HUDEP-2 (cell line): ENCODE measurements at regions not wholly inside any gene's neighbourhood (a gene's known extent, or its start where the extent isn't known, plus 50 kb on each side); places are given as distances from the start of the nearest gene placed in this dataset.
"Not testable (repeated sequence)": the region's sequence is repeated elsewhere in the genome, so short reads cannot be mapped to it uniquely, and the experiment has no call there.

ENCODE experiments used
- DNase-seq, 76 experiments: peaks; one replicate each; lab custom pipeline; 2025; ENCODE audit not compliant: unreplicated experiment in 76 of 76; lab: John Stamatoyannopoulos, UW

- DNase-seq: no peak
Measured at GRCh38 chr7:131940621-131941165, 384.3 kb upstream of the PODXL start.

GRCh38 chr7:131938788-131939187, 382.4 kb upstream of the PODXL start:
- not testable (repeated sequence) for DNase-seq

GRCh38 chr7:131937868-131938267, 381.4 kb upstream of the PODXL start:
- no peak for DNase-seq

- no peak for DNase-seq
Measured at GRCh38 chr7:131935180-131935579, 378.8 kb upstream of the PODXL start.

- no peak for DNase-seq
Measured at GRCh38 chr7:131934452-131934851, 378.0 kb upstream of the PODXL start.

- DNase-seq: no peak
Measured at GRCh38 chr7:131933751-131934289, 377.4 kb upstream of the PODXL start.

- not testable (repeated sequence) for DNase-seq
Measured at GRCh38 chr7:131933219-131933618, 376.8 kb upstream of the PODXL start.

- DNase-seq: no peak
Measured at GRCh38 chr7:131932271-131932670, 375.8 kb upstream of the PODXL start.

GRCh38 chr7:131931370-131931769, 374.9 kb upstream of the PODXL start:
- DNase-seq: no peak

- no peak for DNase-seq
Measured at GRCh38 chr7:131929632-131930031, 373.2 kb upstream of the PODXL start.

GRCh38 chr7:131927770-131928423, 371.5 kb upstream of the PODXL start:
- DNase-seq: no peak

- DNase-seq: no peak
Measured at GRCh38 chr7:131925636-131926035, 369.2 kb upstream of the PODXL start.

GRCh38 chr7:131924857-131925256, 368.4 kb upstream of the PODXL start:
- no peak for DNase-seq

GRCh38 chr7:131922948-131923347, 366.5 kb upstream of the PODXL start:
- not testable (repeated sequence) for DNase-seq

- no peak for DNase-seq
Measured at GRCh38 chr7:131921016-131921415, 364.6 kb upstream of the PODXL start.

- DNase-seq: no peak
Measured at GRCh38 chr7:131919920-131920709, 363.7 kb upstream of the PODXL start.

- no peak for DNase-seq
Measured at GRCh38 chr7:131911112-131911511, 354.7 kb upstream of the PODXL start.

GRCh38 chr7:131909151-131909768, 352.8 kb upstream of the PODXL start:
- DNase-seq: no peak

GRCh38 chr7:131908714-131909113, 352.3 kb upstream of the PODXL start:
- no peak for DNase-seq

- no peak for DNase-seq
Measured at GRCh38 chr7:131905471-131905973, 349.1 kb upstream of the PODXL start.

GRCh38 chr7:131904760-131905327, 348.4 kb upstream of the PODXL start:
- no peak for DNase-seq
